Upper lobe of left lung (tissue), 4 donors: ENCODE measurements at regions not wholly inside any gene's neighbourhood (a gene's known extent, or its start where the extent isn't known, plus 50 kb on each side); places are given as distances from the start of the nearest gene placed in this dataset.

Experiments
- CTCF ChIP-seq, 6 experiments: fragments of 450-650 bp in 4 of 6; fragments of 200-600 bp in 2 of 6; sonication (generic) in 2 of 6; IDR thresholded peaks; one replicate each; pipeline ENCODE4 v1.5.1; 2016 to 2019; ENCODE audit warnings: antibody characterized with exemption in 6 of 6
- POLR2A ChIP-seq, 4 donors: fragments of 450-650 bp; IDR thresholded peaks; one replicate each; pipeline ENCODE4 v1.5.1; 2016 to 2017; ENCODE audit warnings: antibody characterized with exemption in 4 of 4, mild to moderate bottlenecking in 2 of 4

GRCh38 chr13:34611671-34612070, 330.4 kb upstream of the NBEA start:
- TF ChIP-seq CTCF (IDR thresholded peaks at IDR 0.05) (no peak), POLR2A (IDR thresholded peaks at IDR 0.05) (no peak)
